Left renal cortex interstitium (tissue), 4 donors: ENCODE measurements at regions not wholly inside any gene's neighbourhood (a gene's known extent, or its start where the extent isn't known, plus 50 kb on each side); places are given as distances from the start of the nearest gene placed in this dataset.
"Not testable (repeated sequence)": the region's sequence is repeated elsewhere in the genome, so short reads cannot be mapped to it uniquely, and the experiment has no call there.

Experiments used
- DNase-seq, 4 donors: peaks; one replicate each; pipeline ENCODE4 v3.0.0-alpha.2; 2013; ENCODE audit warnings: low read depth in 4 of 4, low spot score in 2 of 4, missing footprints in 1 of 4

DNA sequence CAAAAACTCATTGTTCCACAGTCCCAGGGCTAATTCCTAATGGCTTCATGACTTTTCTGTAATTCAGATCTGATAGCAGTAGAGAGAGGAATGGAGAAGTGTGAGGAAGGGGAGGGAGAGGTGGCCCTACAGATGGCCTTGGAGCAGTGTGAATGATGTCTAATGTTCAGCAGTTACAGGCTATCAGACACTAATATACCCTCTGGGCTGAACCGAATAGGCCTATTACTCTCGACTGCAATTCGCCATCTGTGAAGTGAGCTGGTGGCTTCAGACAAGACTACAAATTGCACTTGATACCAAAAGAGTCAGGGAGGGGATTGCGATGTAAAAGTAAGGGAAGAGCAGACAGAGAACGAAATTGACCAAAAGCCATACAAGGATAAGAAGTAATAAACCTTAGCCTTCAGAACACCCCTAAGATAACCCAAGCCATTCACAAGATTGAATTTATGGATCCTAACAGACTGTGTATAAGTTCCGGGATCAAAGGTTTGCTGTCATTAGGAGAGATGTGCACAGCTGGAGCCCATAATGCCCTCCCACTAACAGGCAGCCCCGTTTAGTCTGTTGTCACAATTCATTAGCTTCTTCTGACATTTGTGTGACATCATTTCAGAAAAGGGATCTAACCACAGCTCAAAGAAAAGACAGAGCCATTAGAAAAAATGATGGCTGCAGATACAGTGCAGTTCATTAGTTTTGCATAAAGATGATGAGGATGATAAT, 642.4 kb upstream of the API5 start:
- DNase-seq: no peak

- no peak for DNase-seq
These were observed 637.4 kb upstream of the API5 start for GRCh38 chr11:42674436-42674835.

- no peak for DNase-seq
These were observed 604.3 kb upstream of the API5 start for GRCh38 chr11:42707541-42707940.

GRCh38 chr11:42709216-42709615, 602.6 kb upstream of the API5 start:
- DNase-seq: no peak

GRCh38 chr11:42713279-42713678, 598.5 kb upstream of the API5 start:
- no peak for DNase-seq

- no peak for DNase-seq
These were observed 598.0 kb upstream of the API5 start for GRCh38 chr11:42713753-42714152.

GRCh38 chr11:42720716-42721563, 590.9 kb upstream of the API5 start:
- DNase-seq: no peak

GRCh38 chr11:42727879-42728278, 583.9 kb upstream of the API5 start:
- DNase-seq: no peak

DNA sequence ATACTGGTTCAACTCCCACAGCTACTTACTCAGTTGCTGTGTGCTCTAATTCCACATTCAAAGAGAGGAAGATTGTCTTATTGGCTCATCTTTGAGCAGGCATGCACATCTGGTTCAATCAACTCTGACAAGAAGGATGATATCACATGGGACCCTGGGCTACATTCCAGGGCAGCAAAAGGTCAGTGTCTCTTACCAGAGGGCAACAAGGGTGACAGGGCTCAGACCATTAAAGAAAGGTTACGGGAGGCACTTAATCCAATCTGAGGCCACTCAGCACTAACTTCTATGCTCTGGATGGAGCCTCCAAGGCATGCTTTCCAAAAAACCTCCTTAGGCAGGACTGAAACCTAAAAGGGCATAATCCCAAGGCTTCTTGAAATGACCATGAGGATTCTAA, 549.4 kb upstream of the API5 start:
- DNase-seq: no peak

DNA sequence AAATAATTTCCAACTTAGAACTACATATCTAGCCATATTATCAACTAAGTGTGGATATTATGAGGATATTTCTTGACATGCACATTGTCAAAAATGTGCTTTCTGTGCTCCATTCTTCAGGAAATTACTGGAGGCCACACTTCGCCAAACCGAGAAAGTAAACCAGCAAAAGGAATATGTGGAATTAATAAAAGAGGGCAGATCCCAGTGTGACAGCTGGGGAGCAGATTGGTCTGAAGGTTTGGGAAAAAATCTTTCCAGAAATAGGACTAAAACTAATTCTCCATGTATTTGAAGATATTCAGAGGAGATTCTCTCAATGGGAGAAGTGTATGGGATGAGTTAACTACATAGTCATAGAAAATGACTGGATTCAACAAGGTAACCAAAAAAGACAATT, 546.9 kb upstream of the API5 start:
- no peak for DNase-seq

GRCh38 chr11:42768576-42768975, 543.2 kb upstream of the API5 start:
- no peak for DNase-seq

DNA sequence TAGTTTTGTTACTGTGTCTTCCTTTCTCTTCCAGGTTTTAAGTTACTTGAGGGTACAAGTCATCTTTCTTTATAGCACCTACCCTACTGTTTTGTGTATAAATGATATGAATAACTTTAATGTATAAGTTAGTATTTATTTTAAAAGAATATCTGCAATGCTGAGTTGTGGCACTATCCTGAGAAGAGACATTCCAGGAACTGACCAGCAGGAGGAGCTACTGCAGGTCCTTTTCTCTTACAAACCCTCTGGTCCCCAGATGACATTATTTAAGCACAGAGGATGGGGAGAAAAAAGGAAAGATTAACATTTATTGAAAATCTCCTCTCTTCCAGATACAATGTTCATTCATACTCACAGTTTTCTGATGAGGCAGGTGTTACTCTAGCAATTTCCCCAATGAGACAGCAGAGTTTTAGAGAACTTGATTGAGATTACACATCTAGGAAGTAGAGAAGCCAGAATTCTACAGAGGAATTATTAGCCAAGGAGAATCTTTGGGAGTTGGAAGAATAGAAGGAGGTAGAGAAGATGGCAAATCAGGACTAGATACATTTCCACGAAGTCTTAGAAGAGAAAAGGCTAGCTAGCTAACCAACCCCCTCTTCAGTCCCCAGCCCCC, 541.2 kb upstream of the API5 start:
- DNase-seq: peak in 3 of 4 donors; percentile 3 to 27 (median 8)

- DNase-seq: no peak
These were observed 538.9 kb upstream of the API5 start for GRCh38 chr11:42772886-42773285.

- no peak for DNase-seq
These were observed 538.1 kb upstream of the API5 start for GRCh38 chr11:42773729-42774128.

DNA sequence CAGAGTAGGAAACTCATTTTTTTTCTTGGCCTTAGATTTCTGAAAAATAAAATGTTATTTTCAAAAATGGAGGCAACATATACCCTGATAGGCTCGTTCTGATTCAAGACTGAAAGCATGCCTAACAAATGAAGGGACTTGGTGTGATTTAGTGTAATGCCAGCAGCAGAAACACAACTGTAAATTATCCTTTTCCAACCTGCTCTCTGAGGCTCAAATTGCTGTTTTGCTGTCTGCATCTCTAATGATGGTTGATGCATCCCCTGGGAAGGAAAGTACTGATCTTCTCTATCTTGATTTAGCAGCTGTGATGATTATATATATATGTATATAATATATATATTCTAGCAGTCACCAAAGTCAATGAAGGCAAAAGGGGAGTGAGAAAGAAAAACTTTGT, 537.2 kb upstream of the API5 start:
- DNase-seq: no peak

- DNase-seq: no peak
These were observed 534.0 kb upstream of the API5 start for GRCh38 chr11:42777776-42778175.

GRCh38 chr11:42778193-42778592, 533.6 kb upstream of the API5 start:
- DNase-seq: no peak

DNA sequence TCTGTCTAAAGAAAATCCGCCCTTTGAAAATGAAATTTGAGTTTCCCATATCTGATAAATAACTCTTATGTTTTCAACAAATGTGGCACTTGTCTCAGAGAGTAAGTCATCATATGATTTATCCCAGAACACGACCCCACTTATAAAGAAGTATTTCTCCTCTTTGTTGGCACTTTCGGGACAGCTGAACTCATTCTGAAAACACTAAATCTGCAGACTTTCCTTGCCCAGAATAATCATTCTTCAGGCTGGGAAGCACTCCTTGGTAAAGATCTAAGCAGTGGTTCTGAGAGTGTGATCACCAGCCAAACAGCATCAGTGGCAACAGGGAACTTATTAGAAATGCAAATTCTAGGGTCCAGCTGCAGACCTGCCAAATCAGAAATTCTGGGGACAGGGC, 532.2 kb upstream of the API5 start:
- DNase-seq: no peak

- no peak for DNase-seq
These were observed 524.8 kb upstream of the API5 start for GRCh38 chr11:42786981-42787380.

- DNase-seq: not testable (repeated sequence)
These were observed 516.3 kb upstream of the API5 start for GRCh38 chr11:42795483-42795882.

GRCh38 chr11:42800041-42800440, 511.8 kb upstream of the API5 start:
- no peak for DNase-seq
